ENCODE measurements at regions not wholly inside any gene's neighbourhood (a gene's known extent, or its start where the extent isn't known, plus 50 kb on each side); places are given as distances from the start of the nearest gene placed in this dataset.

GRCh38 chr4:127251423-127251822 is 381.3 kb upstream of the INTU start:
- TF ChIP-seq CTCF (IDR thresholded peaks at IDR 0.05; ENCODE audit: borderline replicate concordance, extremely low read depth, low read length, poor library complexity, severe bottlenecking) (no peak), EZH2 (IDR thresholded peaks at IDR 0.05; ENCODE audit: borderline replicate concordance, low read depth, low read length, severe bottlenecking) (no peak)
